Neural crest cell (in vitro differentiated cells): ENCODE measurements at regions not wholly inside any gene's neighbourhood (a gene's known extent, or its start where the extent isn't known, plus 50 kb on each side); places are given as distances from the start of the nearest gene placed in this dataset.

Experiments used
- DNase-seq: peaks from one replicate; pipeline ENCODE4 v3.0.0; 2021; ENCODE audit warnings: low read depth, mixed read lengths, low spot score
- H3K27ac Mint-ChIP-seq: one replicate; pipeline ENCODE4 v1.8.0; 2021; ENCODE audit warnings: mild to moderate bottlenecking, mixed read lengths; ENCODE audit not compliant: unreplicated experiment
- H3K27me3 Mint-ChIP-seq: 2 replicates; pipeline ENCODE4 v1.8.0; 2021; ENCODE audit warnings: low read depth, mild to moderate bottlenecking, mixed read lengths
- H3K36me3 Mint-ChIP-seq: 2 replicates; pipeline ENCODE4 v1.8.0; 2021; ENCODE audit warnings: low read depth, mild to moderate bottlenecking, mixed read lengths
- H3K4me1 Mint-ChIP-seq: 2 replicates; pipeline ENCODE4 v1.8.0; 2021; ENCODE audit warnings: mixed read lengths
- H3K4me3 Mint-ChIP-seq: one replicate; pipeline ENCODE4 v1.8.0; 2021; ENCODE audit warnings: mild to moderate bottlenecking, mixed read lengths
- H3K9me3 Mint-ChIP-seq: 2 replicates; pipeline ENCODE4 v1.8.0; 2021; ENCODE audit warnings: mixed read lengths
- TF ChIP-seq, protein P1 (sequence below): fragments of 200-600 bp; sonication (generic); conservative IDR thresholded peaks from 2 replicates; pipeline ENCODE4 v1.5.0; 2021; ENCODE audit warnings: antibody characterized with exemption, mild to moderate bottlenecking

DNA sequence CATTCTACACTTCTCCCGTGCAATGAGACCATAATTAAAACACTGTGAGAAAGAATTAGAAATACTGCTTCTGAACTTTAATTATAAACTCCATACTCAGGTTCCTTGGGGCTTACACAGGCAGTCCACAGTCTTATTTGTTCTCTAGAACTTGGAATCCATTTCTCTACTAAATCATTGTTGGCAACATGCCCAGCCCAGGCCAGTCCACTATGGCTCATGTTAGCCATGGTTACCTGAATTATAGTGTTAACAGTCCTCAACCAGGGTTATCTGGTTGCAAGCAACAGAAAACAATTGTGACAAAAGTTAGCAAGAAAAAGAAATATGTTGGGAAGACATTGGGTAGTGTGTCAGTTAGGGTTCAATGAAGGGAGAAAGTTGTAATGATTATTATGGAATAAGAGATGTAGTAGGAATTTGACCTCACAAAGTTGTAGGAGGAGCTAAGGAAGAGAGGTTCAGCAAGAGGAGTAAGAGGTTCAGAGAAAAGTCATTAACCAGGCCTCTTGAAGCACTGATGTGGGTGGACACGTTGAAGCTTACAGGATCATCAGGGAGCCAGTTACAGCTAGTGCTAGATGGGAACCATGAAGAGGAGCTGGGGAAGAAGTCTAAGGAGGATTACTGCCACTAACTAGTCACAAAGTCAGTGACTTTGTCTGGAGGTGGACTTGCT is 120.2 kb upstream of the ADRA1D start:
- TF ChIP-seq, protein P1, sequence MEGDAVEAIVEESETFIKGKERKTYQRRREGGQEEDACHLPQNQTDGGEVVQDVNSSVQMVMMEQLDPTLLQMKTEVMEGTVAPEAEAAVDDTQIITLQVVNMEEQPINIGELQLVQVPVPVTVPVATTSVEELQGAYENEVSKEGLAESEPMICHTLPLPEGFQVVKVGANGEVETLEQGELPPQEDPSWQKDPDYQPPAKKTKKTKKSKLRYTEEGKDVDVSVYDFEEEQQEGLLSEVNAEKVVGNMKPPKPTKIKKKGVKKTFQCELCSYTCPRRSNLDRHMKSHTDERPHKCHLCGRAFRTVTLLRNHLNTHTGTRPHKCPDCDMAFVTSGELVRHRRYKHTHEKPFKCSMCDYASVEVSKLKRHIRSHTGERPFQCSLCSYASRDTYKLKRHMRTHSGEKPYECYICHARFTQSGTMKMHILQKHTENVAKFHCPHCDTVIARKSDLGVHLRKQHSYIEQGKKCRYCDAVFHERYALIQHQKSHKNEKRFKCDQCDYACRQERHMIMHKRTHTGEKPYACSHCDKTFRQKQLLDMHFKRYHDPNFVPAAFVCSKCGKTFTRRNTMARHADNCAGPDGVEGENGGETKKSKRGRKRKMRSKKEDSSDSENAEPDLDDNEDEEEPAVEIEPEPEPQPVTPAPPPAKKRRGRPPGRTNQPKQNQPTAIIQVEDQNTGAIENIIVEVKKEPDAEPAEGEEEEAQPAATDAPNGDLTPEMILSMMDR, result no peak
- no peak overlapping the region for H3K4me3 Mint-ChIP-seq
- H3K36me3 Mint-ChIP-seq, result no peaks in the 10 kb centered on the region
- H3K9me3 Mint-ChIP-seq, result peaks cover 2% of the 10 kb centered on the region
- H3K27me3 Mint-ChIP-seq, result no peaks in the 10 kb centered on the region
- no peak for DNase-seq
- H3K27ac Mint-ChIP-seq, result peak overlapping the region; percentile 7
- H3K4me1 Mint-ChIP-seq, result no peaks in the 10 kb centered on the region

DNA sequence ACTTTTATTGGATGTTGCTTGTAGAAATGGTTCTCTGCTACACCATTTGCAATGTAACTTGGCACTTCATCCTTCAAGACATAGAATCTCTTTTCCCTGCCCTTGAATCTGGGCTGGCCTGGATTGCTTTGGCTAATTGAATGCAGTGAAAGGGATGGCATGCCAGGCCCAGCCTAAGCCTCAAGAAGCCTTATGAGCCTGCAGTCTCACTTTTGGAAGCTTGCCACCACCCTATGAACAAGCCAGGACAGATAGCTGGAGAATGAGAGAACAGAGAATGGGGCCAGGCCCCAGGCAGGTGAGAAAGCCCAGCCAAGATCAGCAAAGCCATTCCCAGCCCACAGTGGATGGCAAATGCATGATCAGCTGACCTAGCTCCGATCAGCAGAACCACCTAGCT is 117.0 kb upstream of the ADRA1D start:
- Mint-ChIP-seq H3K4me3 (no peak overlapping the region), H3K9me3 (peaks cover 2% of the 10 kb centered on the region), H3K36me3 (no peaks in the 10 kb centered on the region), H3K27ac (no peak overlapping the region), H3K27me3 (no peaks in the 10 kb centered on the region), H3K4me1 (no peaks in the 10 kb centered on the region)
- TF ChIP-seq, protein P1, result no peak
- DNase-seq, result no peak

DNA sequence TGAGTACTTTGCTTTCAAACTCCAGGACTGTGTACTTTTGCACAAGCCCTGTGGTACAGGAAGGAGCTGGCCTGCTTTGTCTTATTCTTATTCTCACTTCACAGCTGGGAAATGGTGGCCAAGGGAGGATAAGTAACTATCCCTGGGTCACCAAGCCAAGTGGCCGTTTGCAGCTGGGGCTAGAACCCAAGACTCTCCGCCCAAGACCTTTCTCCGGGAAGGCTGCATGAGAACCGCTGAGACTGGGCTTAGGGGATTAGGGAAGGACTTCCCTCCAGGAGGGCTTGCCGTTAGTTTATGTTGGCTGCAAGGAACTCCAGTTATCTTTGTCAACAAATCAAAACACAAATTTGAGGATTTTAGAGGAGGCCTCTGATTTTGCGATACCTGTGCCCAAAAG is 109.5 kb upstream of the ADRA1D start:
- Mint-ChIP-seq H3K4me3 (no peak overlapping the region), H3K9me3 (peaks cover 8% of the 10 kb centered on the region), H3K27ac (no peak overlapping the region)

DNA sequence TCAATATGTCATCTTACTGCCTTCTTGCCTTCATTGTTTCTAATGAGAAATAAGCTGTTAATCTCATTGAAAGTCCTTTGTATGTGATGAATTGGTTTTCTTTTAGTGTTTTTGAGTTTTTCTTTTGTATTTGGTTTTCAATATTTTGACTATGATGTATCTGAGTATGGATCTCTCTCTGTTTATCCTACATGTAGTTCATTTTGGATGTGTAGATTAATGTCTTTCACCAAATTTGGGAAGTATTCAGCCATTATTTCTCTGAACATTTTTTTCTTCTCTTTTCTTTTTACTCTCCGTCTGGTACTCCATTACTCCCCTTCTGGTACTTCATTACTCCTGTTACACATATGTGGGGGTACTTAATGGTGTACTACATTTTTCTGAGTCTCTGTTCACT is 103.3 kb upstream of the ADRA1D start:
- no peak overlapping the region for H3K27ac Mint-ChIP-seq
- peaks cover 10% of the 10 kb centered on the region for H3K36me3 Mint-ChIP-seq
- no peak for DNase-seq
- H3K9me3 Mint-ChIP-seq, result peaks cover 17% of the 10 kb centered on the region
- peaks cover 9% of the 10 kb centered on the region for H3K27me3 Mint-ChIP-seq
- TF ChIP-seq, protein P1, result no peak
- no peak overlapping the region for H3K4me3 Mint-ChIP-seq
- no peaks in the 10 kb centered on the region for H3K4me1 Mint-ChIP-seq

More for the DNA sequence above, 109.5 kb upstream of the ADRA1D start:
- Mint-ChIP-seq H3K27me3 (peaks cover 9% of the 10 kb centered on the region), H3K36me3 (peaks cover under 1% of the 10 kb centered on the region), H3K4me1 (no peaks in the 10 kb centered on the region)
- TF ChIP-seq, protein P1, result no peak
- no peak for DNase-seq

DNA sequence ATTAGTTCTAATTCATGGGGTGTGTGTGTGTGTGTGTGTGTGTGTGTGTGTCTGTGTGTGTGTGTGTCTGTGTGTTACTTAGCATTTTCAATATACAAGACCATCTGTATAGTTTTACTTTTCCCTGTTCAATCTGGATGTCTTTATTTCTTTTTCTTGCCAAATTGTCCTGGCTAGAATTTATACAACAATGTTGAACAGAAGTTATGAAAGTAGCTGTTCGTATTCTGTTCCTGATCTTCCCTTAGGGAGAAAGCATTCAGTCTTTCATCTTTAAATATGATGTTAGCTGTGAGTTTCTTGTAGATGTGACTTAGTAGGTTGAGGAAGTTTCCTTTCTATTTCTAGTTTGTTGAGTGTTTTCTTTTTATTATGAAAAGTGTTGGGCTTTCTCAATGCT is 101.0 kb upstream of the ADRA1D start:
- TF ChIP-seq, protein P1, result no peak
- Mint-ChIP-seq H3K9me3 (peaks cover 16% of the 10 kb centered on the region), H3K4me1 (no peaks in the 10 kb centered on the region), H3K4me3 (no peak overlapping the region), H3K36me3 (peaks cover 10% of the 10 kb centered on the region), H3K27ac (no peak overlapping the region), H3K27me3 (peaks cover 9% of the 10 kb centered on the region)
- no peak for DNase-seq
